ENCODE measurements at regions not wholly inside any gene's neighbourhood (a gene's known extent, or its start where the extent isn't known, plus 50 kb on each side); places are given as distances from the start of the nearest gene placed in this dataset.

DNA sequence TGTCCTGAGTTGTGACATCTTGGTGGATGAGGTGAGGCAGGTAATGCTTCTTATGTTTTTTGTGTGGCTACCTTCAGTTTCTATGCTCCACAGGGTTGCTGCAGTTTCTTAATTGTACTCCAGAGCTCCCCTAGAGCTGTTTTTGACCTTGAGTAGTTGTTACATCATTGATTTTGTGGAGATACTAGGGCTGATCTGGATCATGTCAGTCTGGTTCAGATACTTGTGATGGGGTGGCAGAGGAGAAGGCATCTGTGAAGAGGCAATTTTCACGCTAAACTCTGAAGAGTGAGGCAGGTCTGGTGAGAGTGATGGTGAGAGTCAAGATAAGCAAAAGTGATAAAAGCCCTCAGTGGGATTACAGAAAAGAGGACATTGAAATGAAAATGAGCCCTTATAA, 1180.2 kb downstream of the RAPGEF2 start:
- TF ChIP-seq, protein P1, sequence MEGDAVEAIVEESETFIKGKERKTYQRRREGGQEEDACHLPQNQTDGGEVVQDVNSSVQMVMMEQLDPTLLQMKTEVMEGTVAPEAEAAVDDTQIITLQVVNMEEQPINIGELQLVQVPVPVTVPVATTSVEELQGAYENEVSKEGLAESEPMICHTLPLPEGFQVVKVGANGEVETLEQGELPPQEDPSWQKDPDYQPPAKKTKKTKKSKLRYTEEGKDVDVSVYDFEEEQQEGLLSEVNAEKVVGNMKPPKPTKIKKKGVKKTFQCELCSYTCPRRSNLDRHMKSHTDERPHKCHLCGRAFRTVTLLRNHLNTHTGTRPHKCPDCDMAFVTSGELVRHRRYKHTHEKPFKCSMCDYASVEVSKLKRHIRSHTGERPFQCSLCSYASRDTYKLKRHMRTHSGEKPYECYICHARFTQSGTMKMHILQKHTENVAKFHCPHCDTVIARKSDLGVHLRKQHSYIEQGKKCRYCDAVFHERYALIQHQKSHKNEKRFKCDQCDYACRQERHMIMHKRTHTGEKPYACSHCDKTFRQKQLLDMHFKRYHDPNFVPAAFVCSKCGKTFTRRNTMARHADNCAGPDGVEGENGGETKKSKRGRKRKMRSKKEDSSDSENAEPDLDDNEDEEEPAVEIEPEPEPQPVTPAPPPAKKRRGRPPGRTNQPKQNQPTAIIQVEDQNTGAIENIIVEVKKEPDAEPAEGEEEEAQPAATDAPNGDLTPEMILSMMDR (conservative IDR thresholded peaks at IDR 0.05; ENCODE audit: control insufficient read depth, insufficient read depth, low read depth, low read length), result no peak
- DNase-seq (ENCODE audit: low read depth), result no peak
- H3K4me3 ChIP-seq (ENCODE audit: control insufficient read depth, low read depth, low read length), result no peak overlapping the region

DNA sequence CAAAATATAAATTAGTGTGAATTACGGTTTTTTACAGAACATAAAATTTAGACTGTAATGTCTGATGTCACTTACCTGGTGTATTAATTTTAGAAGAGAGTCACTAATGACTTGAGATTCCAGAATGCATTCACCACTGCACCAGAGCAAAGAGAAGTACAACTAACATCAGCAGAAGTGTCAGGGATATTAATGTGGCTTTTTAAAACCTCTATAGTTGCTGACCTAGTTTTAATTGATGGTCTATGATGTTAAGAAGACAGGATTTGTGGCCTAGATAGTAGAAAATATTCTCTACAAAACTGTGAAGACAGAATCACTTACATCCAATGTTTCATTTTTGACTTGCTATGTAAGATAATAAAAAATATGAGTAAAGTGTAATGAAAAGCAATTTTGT, 1181.6 kb downstream of the RAPGEF2 start:
- TF ChIP-seq, protein P1 (conservative IDR thresholded peaks at IDR 0.05; ENCODE audit: control insufficient read depth, insufficient read depth, low read depth, low read length), result no peak
- no peak for DNase-seq (ENCODE audit: low read depth)

DNA sequence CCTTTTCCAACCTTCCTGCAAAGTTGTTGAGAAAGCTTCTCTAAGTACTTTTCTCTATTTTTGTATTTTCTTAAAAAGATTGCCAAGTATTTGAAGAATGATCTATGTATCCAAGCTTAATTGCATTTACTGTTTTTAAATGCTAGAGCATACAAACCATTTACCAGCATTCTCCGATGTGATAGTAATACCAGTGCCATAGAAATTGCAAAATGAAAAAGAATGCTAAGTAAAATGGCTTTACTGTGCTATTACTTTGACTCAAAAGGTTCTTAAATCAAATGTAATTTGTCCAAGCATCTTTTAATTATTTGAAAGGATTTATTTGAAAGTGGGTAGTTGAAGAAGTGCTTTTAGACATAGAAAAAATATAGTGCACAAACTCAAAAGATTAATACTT, 1183.2 kb downstream of the RAPGEF2 start:
- H3K4me3 ChIP-seq (ENCODE audit: control insufficient read depth, low read depth, low read length), result no peak overlapping the region
- TF ChIP-seq, protein P1 (conservative IDR thresholded peaks at IDR 0.05; ENCODE audit: control insufficient read depth, insufficient read depth, low read depth, low read length), result no peak
- no peak for DNase-seq (ENCODE audit: low read depth)

More for the DNA sequence above, 1181.6 kb downstream of the RAPGEF2 start:
- no peak overlapping the region for H3K4me3 ChIP-seq (ENCODE audit: control insufficient read depth, low read depth, low read length)

DNA sequence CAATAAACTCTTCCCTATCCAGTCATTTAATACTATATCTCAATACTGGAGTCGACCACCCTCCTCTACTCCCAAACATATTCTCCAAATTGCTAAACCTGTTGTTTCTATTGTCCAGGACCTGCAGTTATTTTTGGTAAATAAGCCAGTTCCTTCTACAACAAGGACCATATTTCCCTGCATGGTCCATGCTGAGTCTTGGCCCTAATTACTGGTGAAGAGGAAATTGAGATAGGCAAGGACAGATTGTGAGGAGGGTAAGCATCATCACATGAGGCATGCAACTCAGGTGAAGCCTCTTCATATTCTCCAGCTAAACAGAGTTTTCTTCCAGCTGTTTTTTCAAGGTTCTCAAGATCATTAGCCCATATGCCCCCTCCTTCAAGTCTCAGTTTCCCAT, 1193.6 kb downstream of the RAPGEF2 start:
- no peak overlapping the region for H3K4me3 ChIP-seq (ENCODE audit: control insufficient read depth, low read depth, low read length)
- TF ChIP-seq, protein P1 (conservative IDR thresholded peaks at IDR 0.05; ENCODE audit: control insufficient read depth, insufficient read depth, low read depth, low read length), result no peak
- DNase-seq (ENCODE audit: low read depth), result no peak

DNA sequence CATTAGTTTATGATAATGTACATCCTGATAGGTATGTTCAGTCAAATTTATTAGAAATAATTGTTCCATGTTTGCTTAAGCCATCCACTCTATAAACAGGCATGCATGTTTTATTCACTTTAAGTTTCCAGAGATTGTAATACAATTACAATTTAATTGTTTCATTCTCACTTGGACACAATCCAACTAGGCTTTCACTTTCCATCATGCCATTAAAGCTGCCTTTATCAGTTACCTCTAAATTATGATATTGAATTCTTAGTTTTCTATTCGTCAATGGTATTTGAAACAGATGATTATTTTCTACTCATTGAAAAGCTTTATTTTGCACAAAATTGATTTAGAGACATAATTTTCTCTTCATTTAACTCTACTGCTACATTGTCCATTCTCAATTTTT, 1196.3 kb downstream of the RAPGEF2 start:
- DNase-seq (ENCODE audit: low read depth), result no peak
- TF ChIP-seq, protein P1 (conservative IDR thresholded peaks at IDR 0.05; ENCODE audit: control insufficient read depth, insufficient read depth, low read depth, low read length), result no peak
- H3K4me3 ChIP-seq (ENCODE audit: control insufficient read depth, low read depth, low read length), result no peak overlapping the region

DNA sequence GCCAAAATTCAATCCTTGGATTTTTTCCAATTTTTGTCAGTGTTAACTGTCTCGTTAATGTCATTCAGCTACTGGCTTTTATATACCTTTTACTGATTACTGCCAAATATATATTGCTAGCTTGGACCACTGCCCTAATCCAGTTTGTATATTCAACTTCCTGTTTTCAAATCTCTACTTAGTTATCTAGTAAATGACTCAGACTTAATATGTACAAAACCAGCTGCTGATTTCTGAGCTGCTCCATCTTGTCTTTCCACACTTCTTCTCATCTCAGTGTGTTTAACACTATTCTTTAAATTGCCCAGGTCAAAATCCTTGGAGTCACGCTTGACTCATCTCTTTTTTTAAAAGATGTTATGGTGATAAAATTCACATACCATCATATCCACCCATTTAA, 1196.7 kb downstream of the RAPGEF2 start:
- TF ChIP-seq, protein P1 (conservative IDR thresholded peaks at IDR 0.05; ENCODE audit: control insufficient read depth, insufficient read depth, low read depth, low read length), result no peak
- H3K4me3 ChIP-seq (ENCODE audit: control insufficient read depth, low read depth, low read length), result no peak overlapping the region
- DNase-seq (ENCODE audit: low read depth), result no peak

DNA sequence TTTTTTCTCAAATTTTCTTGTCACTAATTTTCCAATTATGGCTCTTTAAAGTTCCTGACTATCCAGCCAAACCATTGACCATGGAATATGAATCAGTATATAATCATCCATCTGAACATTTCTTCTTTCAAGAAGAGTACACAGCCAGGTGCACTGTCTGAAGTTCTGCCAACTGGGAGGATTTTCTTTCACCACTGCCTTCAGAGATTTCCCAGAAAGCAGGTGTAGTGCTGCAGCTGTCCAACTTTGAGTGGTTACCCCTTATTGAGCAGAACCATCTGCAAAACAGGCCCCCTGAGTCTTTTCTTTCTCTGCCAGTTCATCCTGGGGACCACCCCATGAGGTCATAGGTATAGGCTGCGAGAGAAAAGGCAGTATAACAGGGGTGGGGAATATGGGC, 1213.2 kb downstream of the RAPGEF2 start:
- no peak overlapping the region for H3K4me3 ChIP-seq (ENCODE audit: control insufficient read depth, low read depth, low read length)
- TF ChIP-seq, protein P1 (conservative IDR thresholded peaks at IDR 0.05; ENCODE audit: control insufficient read depth, insufficient read depth, low read depth, low read length), result no peak
- no peak for DNase-seq (ENCODE audit: low read depth)

All from fibroblast of mammary gland (primary cell).